ENCODE measurements at regions not wholly inside any gene's neighbourhood (a gene's known extent, or its start where the extent isn't known, plus 50 kb on each side); places are given as distances from the start of the nearest gene placed in this dataset.

- intact Hi-C loops (cut with DNase I): no loop called here
- Histone ChIP-seq H3K4me3 (no peak overlapping the region), H3K27ac (no peak overlapping the region), H3K4me1 (no peaks in the 10 kb centered on the region), H3K36me3 (no peaks in the 10 kb centered on the region), H3K27me3 (no peaks in the 10 kb centered on the region), H3K9me3 (peaks cover 0 to 6% of the 10 kb centered on the region in 2 donors)
- TF ChIP-seq, protein P1, sequence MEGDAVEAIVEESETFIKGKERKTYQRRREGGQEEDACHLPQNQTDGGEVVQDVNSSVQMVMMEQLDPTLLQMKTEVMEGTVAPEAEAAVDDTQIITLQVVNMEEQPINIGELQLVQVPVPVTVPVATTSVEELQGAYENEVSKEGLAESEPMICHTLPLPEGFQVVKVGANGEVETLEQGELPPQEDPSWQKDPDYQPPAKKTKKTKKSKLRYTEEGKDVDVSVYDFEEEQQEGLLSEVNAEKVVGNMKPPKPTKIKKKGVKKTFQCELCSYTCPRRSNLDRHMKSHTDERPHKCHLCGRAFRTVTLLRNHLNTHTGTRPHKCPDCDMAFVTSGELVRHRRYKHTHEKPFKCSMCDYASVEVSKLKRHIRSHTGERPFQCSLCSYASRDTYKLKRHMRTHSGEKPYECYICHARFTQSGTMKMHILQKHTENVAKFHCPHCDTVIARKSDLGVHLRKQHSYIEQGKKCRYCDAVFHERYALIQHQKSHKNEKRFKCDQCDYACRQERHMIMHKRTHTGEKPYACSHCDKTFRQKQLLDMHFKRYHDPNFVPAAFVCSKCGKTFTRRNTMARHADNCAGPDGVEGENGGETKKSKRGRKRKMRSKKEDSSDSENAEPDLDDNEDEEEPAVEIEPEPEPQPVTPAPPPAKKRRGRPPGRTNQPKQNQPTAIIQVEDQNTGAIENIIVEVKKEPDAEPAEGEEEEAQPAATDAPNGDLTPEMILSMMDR (IDR thresholded peaks at IDR 0.05): no peak
- ATAC-seq (no peak), DNase-seq (no peak)
Measured at GRCh38 chr5:25345240-25345771, 700.5 kb upstream of the CDH10 start.

DNA sequence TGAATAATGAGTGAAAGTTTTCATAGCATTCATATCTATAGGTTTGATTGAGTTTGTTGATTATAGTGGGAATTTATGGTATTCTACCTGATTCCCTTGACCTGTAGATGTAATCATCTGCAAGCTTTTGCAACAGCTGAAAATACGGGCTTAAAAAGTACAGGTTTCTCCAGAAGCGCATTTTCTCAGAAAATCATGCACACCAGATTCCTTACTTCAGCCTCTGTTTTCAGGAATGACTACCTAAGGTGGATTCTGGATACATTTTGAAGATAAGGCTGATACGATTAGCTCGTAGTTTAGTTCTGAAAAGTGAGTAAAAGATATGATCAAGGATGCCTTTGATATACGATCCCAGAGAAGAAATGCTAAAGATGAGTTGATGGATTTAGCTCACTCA, 694.8 kb upstream of the CDH10 start:
- Histone ChIP-seq H3K36me3 (no peaks in the 10 kb centered on the region), H3K27me3 (no peaks in the 10 kb centered on the region), H3K27ac (no peak overlapping the region), H3K9me3 (peaks cover 0 to 9% of the 10 kb centered on the region in 2 donors), H3K4me3 (no peak overlapping the region), H3K4me1 (no peaks in the 10 kb centered on the region)
- TF ChIP-seq, protein P1 (IDR thresholded peaks at IDR 0.05): no peak
- intact Hi-C loops (cut with DNase I): no loop called here
- no peak for DNase-seq
- no peak for ATAC-seq

DNA sequence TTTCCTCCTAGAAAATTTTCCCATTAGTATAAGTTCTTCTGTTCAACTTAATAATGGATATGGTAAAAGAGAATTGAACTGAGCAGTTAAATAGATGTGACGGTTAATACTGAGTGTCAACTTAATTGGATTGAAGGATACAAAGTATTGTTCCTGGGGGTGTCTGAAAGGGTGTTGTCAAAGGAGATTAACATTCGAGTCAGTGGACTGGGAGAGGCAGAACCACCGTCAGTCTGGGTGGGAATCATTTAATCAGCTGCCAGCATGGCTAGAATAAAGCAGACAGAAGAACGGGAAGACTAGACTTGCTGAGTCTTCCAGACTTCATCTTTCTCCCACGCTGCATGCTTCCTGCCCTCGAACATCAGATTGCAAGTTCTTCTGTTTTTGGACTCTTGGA, 689.6 kb upstream of the CDH10 start:
- H3K9me3 ChIP-seq: peaks cover 0 to 11% of the 10 kb centered on the region in 2 donors
- intact Hi-C loops (cut with DNase I): no loop called here
- no peak overlapping the region for H3K27ac ChIP-seq
- no peak for DNase-seq
- TF ChIP-seq, protein P1 (IDR thresholded peaks at IDR 0.05): no peak
- ATAC-seq: no peak
- no peaks in the 10 kb centered on the region for H3K36me3 ChIP-seq
- H3K4me3 ChIP-seq: no peak overlapping the region
- no peaks in the 10 kb centered on the region for H3K4me1 ChIP-seq
- H3K27me3 ChIP-seq: no peaks in the 10 kb centered on the region

DNA sequence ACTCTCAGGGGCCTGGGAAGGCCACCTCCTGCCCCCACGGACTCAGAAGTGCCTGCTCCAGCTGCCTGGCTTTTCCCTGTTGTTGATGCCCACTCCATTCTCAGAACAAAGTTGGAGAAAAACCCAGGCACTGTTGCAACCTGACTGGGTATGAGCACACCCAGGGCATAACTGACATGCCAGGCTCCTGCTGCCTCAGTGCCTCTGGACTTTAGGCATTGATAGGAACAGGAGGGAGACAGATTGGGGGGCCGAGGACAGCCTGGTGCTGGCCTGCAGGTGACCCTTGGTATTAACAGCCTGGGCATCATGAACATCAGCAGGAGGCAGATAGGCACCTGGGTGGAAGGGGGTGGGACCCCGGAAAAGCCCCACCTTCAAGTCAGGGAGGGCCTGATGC, 685.9 kb upstream of the CDH10 start:
- Histone ChIP-seq H3K27ac (no peak overlapping the region), H3K4me3 (no peak overlapping the region), H3K36me3 (no peaks in the 10 kb centered on the region), H3K27me3 (no peaks in the 10 kb centered on the region), H3K9me3 (peaks cover 0 to 11% of the 10 kb centered on the region in 2 donors), H3K4me1 (no peaks in the 10 kb centered on the region)
- DNase-seq (no peak), ATAC-seq (no peak)
- TF ChIP-seq, protein P1 (IDR thresholded peaks at IDR 0.05): no peak
- intact Hi-C loops (cut with DNase I): no loop called here

DNA sequence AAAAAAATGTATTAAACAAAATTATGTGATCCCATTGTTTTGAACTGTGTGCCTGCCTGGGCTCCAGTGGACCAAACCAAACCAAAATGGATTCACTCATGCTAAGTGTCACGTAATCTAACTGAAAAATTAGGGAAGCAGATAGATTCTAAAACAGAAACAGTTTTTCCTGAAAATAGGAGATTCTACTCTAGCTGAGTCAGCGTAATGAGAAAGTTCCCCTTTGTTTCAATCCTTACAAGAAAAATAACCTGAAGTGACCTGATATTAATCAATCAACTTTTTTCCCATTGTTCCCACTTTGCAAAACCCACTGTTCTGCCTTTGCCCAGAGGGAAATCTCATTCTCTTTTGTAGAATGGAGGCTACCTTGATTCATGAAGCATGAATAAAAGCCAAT, 682.4 kb upstream of the CDH10 start:
- H3K4me1 ChIP-seq: no peaks in the 10 kb centered on the region
- TF ChIP-seq, protein P1 (IDR thresholded peaks at IDR 0.05): no peak
- intact Hi-C loops (cut with DNase I): no loop called here
- H3K27me3 ChIP-seq: no peaks in the 10 kb centered on the region
- H3K4me3 ChIP-seq: no peak overlapping the region
- DNase-seq (no peak), ATAC-seq (no peak)
- H3K36me3 ChIP-seq: no peaks in the 10 kb centered on the region
- H3K9me3 ChIP-seq: peaks cover 0 to 11% of the 10 kb centered on the region in 2 donors
- H3K27ac ChIP-seq: no peak overlapping the region

Measured in left lung (tissue), 4 donors.